Neural cell (in vitro differentiated cells): ENCODE measurements at regions not wholly inside any gene's neighbourhood (a gene's known extent, or its start where the extent isn't known, plus 50 kb on each side); places are given as distances from the start of the nearest gene placed in this dataset.

ENCODE experiments used
- EP300 ChIP-seq: fragments of 450-650 bp; conservative IDR thresholded peaks from 2 replicates; pipeline ENCODE4 v1.6.1; 2014; ENCODE audit warnings: antibody characterized with exemption, mild to moderate bottlenecking, moderate library complexity; ENCODE audit not compliant: poor library complexity, severe bottlenecking
- EZH2 ChIP-seq: fragments of 200-600, 300-800 bp; shearing (Covaris generic), sonication (generic); IDR thresholded peaks from 2 replicates; pipeline ENCODE4 v1.6.1; 2014; ENCODE audit warnings: antibody characterized with exemption, low read length, borderline replicate concordance, mild to moderate bottlenecking; ENCODE audit not compliant: insufficient read depth, poor library complexity, severe bottlenecking
- MXI1 ChIP-seq: fragments of 450-650 bp; conservative IDR thresholded peaks from 2 replicates; pipeline ENCODE4 v1.6.1; 2014; ENCODE audit warnings: antibody characterized with exemption, mild to moderate bottlenecking; ENCODE audit not compliant: poor library complexity, severe bottlenecking
- POLR2AphosphoS5 ChIP-seq: IDR thresholded peaks from 2 replicates; pipeline ENCODE4 v1.6.1; 2012
- RAD21 ChIP-seq: fragments of 450-650 bp; conservative IDR thresholded peaks from 2 replicates; pipeline ENCODE4 v1.6.1; 2014; ENCODE audit warnings: antibody characterized with exemption, mild to moderate bottlenecking, moderate library complexity
- SMC3 ChIP-seq: fragments of 450-650 bp; conservative IDR thresholded peaks from 2 replicates; pipeline ENCODE4 v1.6.1; 2014; ENCODE audit warnings: antibody characterized with exemption, mild to moderate bottlenecking, moderate library complexity; ENCODE audit not compliant: poor library complexity
- TAF1 ChIP-seq: IDR thresholded peaks from 2 replicates; pipeline ENCODE4 v1.6.1; 2012; ENCODE audit warnings: low read depth
- TF ChIP-seq, protein P1 (sequence below): fragments of 450-650 bp; IDR thresholded peaks from 2 replicates; pipeline ENCODE4 v1.5.1; 2014; ENCODE audit warnings: antibody characterized with exemption, mild to moderate bottlenecking, moderate library complexity; ENCODE audit not compliant: poor library complexity, severe bottlenecking
- TF ChIP-seq, protein P2 (sequence below): IDR thresholded peaks from 2 replicates; pipeline ENCODE4 v1.6.1; 2012; ENCODE audit warnings: borderline replicate concordance

DNA sequence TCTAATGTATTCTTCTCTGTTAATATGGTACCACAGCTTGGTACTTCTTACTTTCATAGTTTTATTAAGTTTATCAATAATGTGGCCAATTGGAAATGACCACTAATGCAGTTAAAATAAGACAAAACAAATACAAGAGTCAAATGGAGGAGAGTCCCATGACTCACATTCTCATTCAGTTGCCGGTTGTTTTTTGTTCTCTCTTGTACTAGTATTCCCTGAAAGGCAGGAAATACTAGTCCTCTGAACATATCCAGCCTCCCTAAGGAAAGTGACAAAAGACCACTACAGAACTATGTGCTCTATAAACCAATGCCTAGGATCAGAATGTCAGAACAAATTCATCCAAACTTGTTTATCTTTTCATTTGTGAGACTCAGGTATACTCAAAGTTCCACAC is 165.2 kb upstream of the SAMSN1 start:
- TF ChIP-seq, protein P1, sequence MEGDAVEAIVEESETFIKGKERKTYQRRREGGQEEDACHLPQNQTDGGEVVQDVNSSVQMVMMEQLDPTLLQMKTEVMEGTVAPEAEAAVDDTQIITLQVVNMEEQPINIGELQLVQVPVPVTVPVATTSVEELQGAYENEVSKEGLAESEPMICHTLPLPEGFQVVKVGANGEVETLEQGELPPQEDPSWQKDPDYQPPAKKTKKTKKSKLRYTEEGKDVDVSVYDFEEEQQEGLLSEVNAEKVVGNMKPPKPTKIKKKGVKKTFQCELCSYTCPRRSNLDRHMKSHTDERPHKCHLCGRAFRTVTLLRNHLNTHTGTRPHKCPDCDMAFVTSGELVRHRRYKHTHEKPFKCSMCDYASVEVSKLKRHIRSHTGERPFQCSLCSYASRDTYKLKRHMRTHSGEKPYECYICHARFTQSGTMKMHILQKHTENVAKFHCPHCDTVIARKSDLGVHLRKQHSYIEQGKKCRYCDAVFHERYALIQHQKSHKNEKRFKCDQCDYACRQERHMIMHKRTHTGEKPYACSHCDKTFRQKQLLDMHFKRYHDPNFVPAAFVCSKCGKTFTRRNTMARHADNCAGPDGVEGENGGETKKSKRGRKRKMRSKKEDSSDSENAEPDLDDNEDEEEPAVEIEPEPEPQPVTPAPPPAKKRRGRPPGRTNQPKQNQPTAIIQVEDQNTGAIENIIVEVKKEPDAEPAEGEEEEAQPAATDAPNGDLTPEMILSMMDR, result no peak
- TF ChIP-seq POLR2AphosphoS5 (no peak), EZH2 (no peak), TAF1 (no peak), EP300 (no peak), RAD21 (no peak), MXI1 (no peak), SMC3 (no peak)
- TF ChIP-seq, protein P2, sequence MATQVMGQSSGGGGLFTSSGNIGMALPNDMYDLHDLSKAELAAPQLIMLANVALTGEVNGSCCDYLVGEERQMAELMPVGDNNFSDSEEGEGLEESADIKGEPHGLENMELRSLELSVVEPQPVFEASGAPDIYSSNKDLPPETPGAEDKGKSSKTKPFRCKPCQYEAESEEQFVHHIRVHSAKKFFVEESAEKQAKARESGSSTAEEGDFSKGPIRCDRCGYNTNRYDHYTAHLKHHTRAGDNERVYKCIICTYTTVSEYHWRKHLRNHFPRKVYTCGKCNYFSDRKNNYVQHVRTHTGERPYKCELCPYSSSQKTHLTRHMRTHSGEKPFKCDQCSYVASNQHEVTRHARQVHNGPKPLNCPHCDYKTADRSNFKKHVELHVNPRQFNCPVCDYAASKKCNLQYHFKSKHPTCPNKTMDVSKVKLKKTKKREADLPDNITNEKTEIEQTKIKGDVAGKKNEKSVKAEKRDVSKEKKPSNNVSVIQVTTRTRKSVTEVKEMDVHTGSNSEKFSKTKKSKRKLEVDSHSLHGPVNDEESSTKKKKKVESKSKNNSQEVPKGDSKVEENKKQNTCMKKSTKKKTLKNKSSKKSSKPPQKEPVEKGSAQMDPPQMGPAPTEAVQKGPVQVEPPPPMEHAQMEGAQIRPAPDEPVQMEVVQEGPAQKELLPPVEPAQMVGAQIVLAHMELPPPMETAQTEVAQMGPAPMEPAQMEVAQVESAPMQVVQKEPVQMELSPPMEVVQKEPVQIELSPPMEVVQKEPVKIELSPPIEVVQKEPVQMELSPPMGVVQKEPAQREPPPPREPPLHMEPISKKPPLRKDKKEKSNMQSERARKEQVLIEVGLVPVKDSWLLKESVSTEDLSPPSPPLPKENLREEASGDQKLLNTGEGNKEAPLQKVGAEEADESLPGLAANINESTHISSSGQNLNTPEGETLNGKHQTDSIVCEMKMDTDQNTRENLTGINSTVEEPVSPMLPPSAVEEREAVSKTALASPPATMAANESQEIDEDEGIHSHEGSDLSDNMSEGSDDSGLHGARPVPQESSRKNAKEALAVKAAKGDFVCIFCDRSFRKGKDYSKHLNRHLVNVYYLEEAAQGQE, result no peak
